ENCODE measurements at regions not wholly inside any gene's neighbourhood (a gene's known extent, or its start where the extent isn't known, plus 50 kb on each side); places are given as distances from the start of the nearest gene placed in this dataset.

GRCh38 chr3:118550122-118550521 is 484.5 kb downstream of the IGSF11 start:
- no peak for DNase-seq

GRCh38 chr3:118550556-118550955 is 484.1 kb downstream of the IGSF11 start:
- no peak for DNase-seq

- no peak for DNase-seq
These were observed 480.4 kb downstream of the IGSF11 start for GRCh38 chr3:118554148-118554838.

GRCh38 chr3:118556983-118557382 is 477.7 kb downstream of the IGSF11 start:
- DNase-seq = no peak

GRCh38 chr3:118557513-118557912 is 477.1 kb downstream of the IGSF11 start:
- DNase-seq = no peak

GRCh38 chr3:118559286-118559685 is 475.4 kb downstream of the IGSF11 start:
- DNase-seq = no peak

- no peak for DNase-seq
These were observed 469.8 kb downstream of the IGSF11 start for GRCh38 chr3:118564800-118565199.

- no peak for DNase-seq
These were observed 460.7 kb downstream of the IGSF11 start for GRCh38 chr3:118573912-118574311.

GRCh38 chr3:118577055-118577777 is 457.4 kb downstream of the IGSF11 start:
- DNase-seq = no peak

- DNase-seq = no peak
These were observed 456.1 kb downstream of the IGSF11 start for GRCh38 chr3:118578559-118578958.

GRCh38 chr3:118587037-118587741 is 447.5 kb downstream of the IGSF11 start:
- no peak for DNase-seq

- DNase-seq = no peak
These were observed 446.8 kb downstream of the IGSF11 start for GRCh38 chr3:118587847-118588246.

- no peak for DNase-seq
These were observed 441.4 kb downstream of the IGSF11 start for GRCh38 chr3:118593277-118593670.

- no peak for DNase-seq
These were observed 437.5 kb downstream of the IGSF11 start for GRCh38 chr3:118597184-118597583.

GRCh38 chr3:118607915-118608820 is 426.5 kb downstream of the IGSF11 start:
- no peak for DNase-seq

- no peak for DNase-seq
These were observed 416.2 kb downstream of the IGSF11 start for GRCh38 chr3:118618247-118619040.

GRCh38 chr3:118626453-118626852 is 408.2 kb downstream of the IGSF11 start:
- DNase-seq = no peak

- DNase-seq = peak; percentile 19 to 35
These were observed 405.8 kb downstream of the IGSF11 start for GRCh38 chr3:118628704-118629341.

GRCh38 chr3:118629821-118630220 is 404.8 kb downstream of the IGSF11 start:
- no peak for DNase-seq

GRCh38 chr3:118635711-118636110 is 398.9 kb downstream of the IGSF11 start:
- DNase-seq = no peak

GRCh38 chr3:118636841-118637240 is 397.8 kb downstream of the IGSF11 start:
- DNase-seq = no peak
